ENCODE measurements at regions not wholly inside any gene's neighbourhood (a gene's known extent, or its start where the extent isn't known, plus 50 kb on each side); places are given as distances from the start of the nearest gene placed in this dataset.

- Mint-ChIP-seq H3K27ac (no peak overlapping the region), H3K4me3 (no peak overlapping the region), H3K4me1 (no peaks in the 10 kb centered on the region), H3K36me3 (ENCODE audit: low read depth) (no peaks in the 10 kb centered on the region), H3K27me3 (no peaks in the 10 kb centered on the region), H3K9me3 (peaks cover 2% of the 10 kb centered on the region)
- ChIA-PET CTCF (no interaction called here), POLR2A (no interaction called here)
- TF ChIP-seq, protein P1, sequence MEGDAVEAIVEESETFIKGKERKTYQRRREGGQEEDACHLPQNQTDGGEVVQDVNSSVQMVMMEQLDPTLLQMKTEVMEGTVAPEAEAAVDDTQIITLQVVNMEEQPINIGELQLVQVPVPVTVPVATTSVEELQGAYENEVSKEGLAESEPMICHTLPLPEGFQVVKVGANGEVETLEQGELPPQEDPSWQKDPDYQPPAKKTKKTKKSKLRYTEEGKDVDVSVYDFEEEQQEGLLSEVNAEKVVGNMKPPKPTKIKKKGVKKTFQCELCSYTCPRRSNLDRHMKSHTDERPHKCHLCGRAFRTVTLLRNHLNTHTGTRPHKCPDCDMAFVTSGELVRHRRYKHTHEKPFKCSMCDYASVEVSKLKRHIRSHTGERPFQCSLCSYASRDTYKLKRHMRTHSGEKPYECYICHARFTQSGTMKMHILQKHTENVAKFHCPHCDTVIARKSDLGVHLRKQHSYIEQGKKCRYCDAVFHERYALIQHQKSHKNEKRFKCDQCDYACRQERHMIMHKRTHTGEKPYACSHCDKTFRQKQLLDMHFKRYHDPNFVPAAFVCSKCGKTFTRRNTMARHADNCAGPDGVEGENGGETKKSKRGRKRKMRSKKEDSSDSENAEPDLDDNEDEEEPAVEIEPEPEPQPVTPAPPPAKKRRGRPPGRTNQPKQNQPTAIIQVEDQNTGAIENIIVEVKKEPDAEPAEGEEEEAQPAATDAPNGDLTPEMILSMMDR (IDR thresholded peaks at IDR 0.05): no peak
- intact Hi-C loops (cut with micrococcal nuclease): no loop called here
- no peak for ATAC-seq (ENCODE audit: low read depth)
- DNase-seq: no peak
These were observed 1014.8 kb downstream of the C4orf33 start for GRCh38 chr4:130110770-130111169.

DNA sequence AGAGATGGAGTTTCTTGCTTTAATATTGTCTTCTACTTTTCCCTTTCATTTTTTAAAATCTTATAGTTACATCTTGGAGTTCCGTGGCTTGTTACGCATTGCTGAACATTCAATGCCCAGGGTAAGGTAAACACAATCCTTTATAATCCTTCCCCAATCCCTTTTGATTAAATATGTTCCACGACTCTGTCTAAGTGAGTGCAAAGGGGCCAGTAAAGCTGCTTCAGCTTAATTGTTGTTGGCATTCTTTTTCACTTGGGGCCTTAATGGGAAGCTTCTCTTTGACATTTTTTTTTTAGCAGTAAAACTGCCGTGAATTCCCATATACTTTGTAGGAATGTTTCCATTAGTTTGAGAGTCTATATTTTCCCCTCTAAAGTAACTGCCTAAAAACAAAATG lies 1028.1 kb downstream of the C4orf33 start:
- TF ChIP-seq, protein P1 (IDR thresholded peaks at IDR 0.05): no peak
- Mint-ChIP-seq H3K4me1 (no peaks in the 10 kb centered on the region), H3K9me3 (peaks cover 3% of the 10 kb centered on the region), H3K27me3 (no peaks in the 10 kb centered on the region), H3K36me3 (ENCODE audit: low read depth) (no peaks in the 10 kb centered on the region), H3K27ac (no peak overlapping the region), H3K4me3 (no peak overlapping the region)
- ChIA-PET POLR2A (no interaction called here), CTCF (no interaction called here)
- ATAC-seq (ENCODE audit: low read depth) (no peak), DNase-seq (no peak)
- intact Hi-C loops (cut with micrococcal nuclease): loop anchor here (2.0 kb wide), 1 partner anchor 77 kb away; no protein-coding TSS in a partner anchor

DNA sequence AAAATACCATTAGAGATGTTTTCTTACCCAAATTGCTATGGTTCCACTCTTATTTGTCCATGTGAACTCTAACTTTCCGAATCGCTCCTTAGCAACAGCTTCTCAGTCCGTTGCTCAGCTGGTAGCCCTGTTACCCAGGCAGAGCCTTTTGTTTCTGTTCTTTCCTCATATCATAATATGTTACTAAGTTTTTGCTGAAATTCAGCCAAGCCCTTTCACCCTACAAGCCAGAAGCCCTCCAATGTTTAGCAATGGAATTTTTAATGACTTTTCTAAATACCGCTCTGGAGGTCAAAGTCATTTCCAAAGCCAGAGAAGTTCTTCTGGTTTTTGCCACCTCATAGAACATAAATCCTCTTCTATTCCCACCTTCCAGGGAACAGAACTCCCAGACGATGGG lies 1029.5 kb downstream of the C4orf33 start:
- ATAC-seq (ENCODE audit: low read depth) (no peak), DNase-seq (no peak)
- H3K4me3 Mint-ChIP-seq: no peak overlapping the region
- peaks cover 8% of the 10 kb centered on the region for H3K9me3 Mint-ChIP-seq
- intact Hi-C loops (cut with micrococcal nuclease): loop anchor here (2.0 kb wide), 1 partner anchor 75 kb away; no protein-coding TSS in a partner anchor
- H3K36me3 Mint-ChIP-seq (ENCODE audit: low read depth): no peaks in the 10 kb centered on the region
- TF ChIP-seq, protein P1 (IDR thresholded peaks at IDR 0.05): no peak
- ChIA-PET POLR2A (no interaction called here), CTCF (no interaction called here)
- no peaks in the 10 kb centered on the region for H3K27me3 Mint-ChIP-seq
- H3K4me1 Mint-ChIP-seq: no peaks in the 10 kb centered on the region
- H3K27ac Mint-ChIP-seq: no peak overlapping the region

- DNase-seq (no peak), ATAC-seq (ENCODE audit: low read depth) (no peak)
- Mint-ChIP-seq H3K36me3 (ENCODE audit: low read depth) (no peaks in the 10 kb centered on the region), H3K4me1 (no peaks in the 10 kb centered on the region), H3K27ac (no peak overlapping the region), H3K27me3 (no peaks in the 10 kb centered on the region), H3K9me3 (peaks cover 8% of the 10 kb centered on the region), H3K4me3 (no peak overlapping the region)
- TF ChIP-seq, protein P1 (IDR thresholded peaks at IDR 0.05): no peak
- intact Hi-C loops (cut with micrococcal nuclease): no loop called here
- ChIA-PET CTCF (no interaction called here), POLR2A (no interaction called here)
These were observed 1031.3 kb downstream of the C4orf33 start for GRCh38 chr4:130127297-130127696.

- no peak for ATAC-seq (ENCODE audit: low read depth)
- intact Hi-C loops (cut with micrococcal nuclease): no loop called here
- Mint-ChIP-seq H3K9me3 (peaks cover 17% of the 10 kb centered on the region), H3K27me3 (no peaks in the 10 kb centered on the region), H3K4me3 (no peak overlapping the region), H3K27ac (no peak overlapping the region), H3K36me3 (ENCODE audit: low read depth) (no peaks in the 10 kb centered on the region), H3K4me1 (no peaks in the 10 kb centered on the region)
- TF ChIP-seq, protein P1 (IDR thresholded peaks at IDR 0.05): no peak
- DNase-seq: no peak
- CTCF ChIA-PET: no interaction called here
- POLR2A ChIA-PET: no interaction called here
These were observed 1035.6 kb downstream of the C4orf33 start for GRCh38 chr4:130131536-130131935.

Measured in activated B cell treated with CpG ODN at 0.5 μM for 24 hours (primary cell).